Neural cell (in vitro differentiated cells): ENCODE measurements at regions not wholly inside any gene's neighbourhood (a gene's known extent, or its start where the extent isn't known, plus 50 kb on each side); places are given as distances from the start of the nearest gene placed in this dataset.

ENCODE experiments used
- H2AFZ ChIP-seq: fragments of 200-600, 300-800 bp; sonication (generic), shearing (Covaris generic); 2 replicates; pipeline ENCODE4 v1.6.0; 2014; ENCODE audit warnings: low read depth, mild to moderate bottlenecking, antibody characterized with exemption, low read length, moderate library complexity
- H3F3A ChIP-seq: fragments of 200-600 bp; shearing (Covaris generic); 2 replicates; pipeline ENCODE4 v1.6.1; 2016; ENCODE audit warnings: mild to moderate bottlenecking, moderate library complexity, mixed read lengths, antibody characterized with exemption, low read length; ENCODE audit not compliant: insufficient read depth, poor library complexity, severe bottlenecking
- H3K27ac ChIP-seq: fragments of 200-600, 300-800 bp; sonication (generic), shearing (Covaris generic); 2 replicates; pipeline ENCODE4 v1.5.1; 2014; ENCODE audit warnings: mild to moderate bottlenecking, low read length, moderate library complexity
- H3K27me3 ChIP-seq: fragments of 300-800, 200-600 bp; sonication (generic), shearing (Covaris generic); 2 replicates; pipeline ENCODE4 v1.6.0; 2014; ENCODE audit warnings: mild to moderate bottlenecking, low read depth, low read length, moderate library complexity; ENCODE audit not compliant: insufficient read depth
- H3K36me3 ChIP-seq: fragments of 300-800, 200-600 bp; sonication (generic), shearing (Covaris generic); 2 replicates; pipeline ENCODE4 v1.5.1; 2014; ENCODE audit warnings: mild to moderate bottlenecking, antibody characterized with exemption, low read length, moderate library complexity; ENCODE audit not compliant: insufficient read depth
- H3K4me2 ChIP-seq: fragments of 300-800, 200-600 bp; sonication (generic), shearing (Covaris generic); 2 replicates; pipeline ENCODE4 v1.6.0; 2014; ENCODE audit warnings: mild to moderate bottlenecking, low read length
- H3K4me3 ChIP-seq: fragments of 300-800, 200-600 bp; sonication (generic), shearing (Covaris generic); 2 replicates; pipeline ENCODE4 v1.5.1; 2014; ENCODE audit warnings: mild to moderate bottlenecking, low read length, moderate library complexity
- H3K79me2 ChIP-seq: fragments of 200-600 bp; shearing (Covaris generic); replicated peaks from 2 replicates; pipeline ENCODE4 v1.6.0; 2014; ENCODE audit warnings: mild to moderate bottlenecking, low read length, moderate library complexity; ENCODE audit not compliant: insufficient read depth
- H3K9ac ChIP-seq: fragments of 300-800, 200-600 bp; sonication (generic), shearing (Covaris generic); 2 replicates; pipeline ENCODE4 v1.6.1; 2016; ENCODE audit warnings: mild to moderate bottlenecking, low read length, mixed read lengths
- H3K9me2 ChIP-seq: fragments of 200-600 bp; shearing (Covaris generic); 2 replicates; pipeline ENCODE4 v1.6.1; 2016; ENCODE audit warnings: mild to moderate bottlenecking, low read length, mixed read lengths; ENCODE audit not compliant: insufficient read depth
- H3K9me3 ChIP-seq: fragments of 200-600, 300-800 bp; sonication (generic), shearing (Covaris generic); 2 replicates; pipeline ENCODE4 v1.6.1; 2016; ENCODE audit warnings: mild to moderate bottlenecking, mixed run types, low read length, moderate library complexity, mixed read lengths
- H4K20me1 ChIP-seq: fragments of 200-600 bp; shearing (Covaris generic); 2 replicates; pipeline ENCODE4 v1.6.1; 2016; ENCODE audit warnings: mild to moderate bottlenecking, mixed run types; ENCODE audit not compliant: insufficient read depth
- CTCF ChIP-seq: fragments of 450-650 bp; IDR thresholded peaks from 2 replicates; pipeline ENCODE4 v1.5.1; 2014; ENCODE audit warnings: antibody characterized with exemption, mild to moderate bottlenecking, moderate library complexity; ENCODE audit not compliant: poor library complexity, severe bottlenecking
- EP300 ChIP-seq: fragments of 450-650 bp; conservative IDR thresholded peaks from 2 replicates; pipeline ENCODE4 v1.6.1; 2014; ENCODE audit warnings: antibody characterized with exemption, mild to moderate bottlenecking, moderate library complexity; ENCODE audit not compliant: poor library complexity, severe bottlenecking
- EZH2 ChIP-seq: fragments of 200-600, 300-800 bp; shearing (Covaris generic), sonication (generic); IDR thresholded peaks from 2 replicates; pipeline ENCODE4 v1.6.1; 2014; ENCODE audit warnings: antibody characterized with exemption, low read length, borderline replicate concordance, mild to moderate bottlenecking; ENCODE audit not compliant: insufficient read depth, poor library complexity, severe bottlenecking
- MXI1 ChIP-seq: fragments of 450-650 bp; conservative IDR thresholded peaks from 2 replicates; pipeline ENCODE4 v1.6.1; 2014; ENCODE audit warnings: antibody characterized with exemption, mild to moderate bottlenecking; ENCODE audit not compliant: poor library complexity, severe bottlenecking
- POLR2AphosphoS5 ChIP-seq: IDR thresholded peaks from 2 replicates; pipeline ENCODE4 v1.6.1; 2012
- RAD21 ChIP-seq: fragments of 450-650 bp; conservative IDR thresholded peaks from 2 replicates; pipeline ENCODE4 v1.6.1; 2014; ENCODE audit warnings: antibody characterized with exemption, mild to moderate bottlenecking, moderate library complexity
- REST ChIP-seq: IDR thresholded peaks from 2 replicates; pipeline ENCODE4 v1.6.1; 2012; ENCODE audit warnings: borderline replicate concordance
- SMC3 ChIP-seq: fragments of 450-650 bp; conservative IDR thresholded peaks from 2 replicates; pipeline ENCODE4 v1.6.1; 2014; ENCODE audit warnings: antibody characterized with exemption, mild to moderate bottlenecking, moderate library complexity; ENCODE audit not compliant: poor library complexity
- TAF1 ChIP-seq: IDR thresholded peaks from 2 replicates; pipeline ENCODE4 v1.6.1; 2012; ENCODE audit warnings: low read depth

GRCh38 chr7:124570558-124570957, 195.0 kb downstream of the GPR37 start:
- no peak overlapping the region for H2AFZ ChIP-seq
- no peaks in the 10 kb centered on the region for H3K9me2 ChIP-seq
- TF ChIP-seq POLR2AphosphoS5 = no peak
- TF ChIP-seq EP300 = no peak
- TF ChIP-seq CTCF = no peak
- no peak for TF ChIP-seq REST

GRCh38 chr7:124566583-124566982, 199.0 kb downstream of the GPR37 start:
- H3K27ac ChIP-seq = no peak overlapping the region
- no peak for TF ChIP-seq REST
- no peak for TF ChIP-seq EZH2
- TF ChIP-seq EP300 = no peak
- no peak for TF ChIP-seq RAD21
- TF ChIP-seq POLR2AphosphoS5 = no peak
- no peak for TF ChIP-seq SMC3
- TF ChIP-seq CTCF = no peak
- TF ChIP-seq MXI1 = no peak
- TF ChIP-seq TAF1 = no peak
- no peak overlapping the region for H3K9ac ChIP-seq
- H3K79me2 ChIP-seq = no peaks in the 10 kb centered on the region
- no peaks in the 10 kb centered on the region for H3K27me3 ChIP-seq
- no peaks in the 10 kb centered on the region for H3K9me3 ChIP-seq
- H3K36me3 ChIP-seq = no peaks in the 10 kb centered on the region
- H3K4me3 ChIP-seq = no peak overlapping the region
- H3F3A ChIP-seq = no peaks in the 10 kb centered on the region
- no peaks in the 10 kb centered on the region for H4K20me1 ChIP-seq
- no peak overlapping the region for H3K4me2 ChIP-seq
- H2AFZ ChIP-seq = no peak overlapping the region
- no peaks in the 10 kb centered on the region for H3K9me2 ChIP-seq

More at GRCh38 chr7:124570558-124570957, 195.0 kb downstream of the GPR37 start:
- Histone ChIP-seq H3K27me3 (no peaks in the 10 kb centered on the region), H3F3A (no peaks in the 10 kb centered on the region), H3K79me2 (no peaks in the 10 kb centered on the region), H3K9me3 (no peaks in the 10 kb centered on the region), H3K27ac (no peak overlapping the region), H3K4me3 (no peak overlapping the region), H3K36me3 (no peaks in the 10 kb centered on the region), H3K9ac (no peak overlapping the region), H3K4me2 (no peak overlapping the region), H4K20me1 (no peaks in the 10 kb centered on the region)
